GM12865 (cell line): ENCODE measurements at regions not wholly inside any gene's neighbourhood (a gene's known extent, or its start where the extent isn't known, plus 50 kb on each side); places are given as distances from the start of the nearest gene placed in this dataset.

Experiments
- DNase-seq: peaks from one replicate; pipeline ENCODE4 v3.0.0; 2010; ENCODE audit warnings: low read depth
- H3K4me3 ChIP-seq: 2 replicates; pipeline ENCODE4 v1.5.1; 2011; ENCODE audit warnings: mild to moderate bottlenecking, low read depth, low read length, control low read depth
- CTCF ChIP-seq: IDR thresholded peaks from 2 replicates; pipeline ENCODE4 v1.5.1; 2011; ENCODE audit warnings: low read length, control low read depth, low read depth, inconsistent platforms; ENCODE audit not compliant: insufficient read depth; ENCODE audit errors: missing control alignments

- no peak for DNase-seq
- H3K4me3 ChIP-seq = no peak overlapping the region
- no peak for TF ChIP-seq CTCF
Observed at GRCh38 chr3:194030372-194030771, 105.6 kb upstream of the HES1 start.

- no peak for DNase-seq
- no peak overlapping the region for H3K4me3 ChIP-seq
- no peak for TF ChIP-seq CTCF
Observed at GRCh38 chr3:194031349-194031748, 104.6 kb upstream of the HES1 start.

GRCh38 chr3:194031867-194032635 lies 103.9 kb upstream of the HES1 start:
- no peak for TF ChIP-seq CTCF
- no peak for DNase-seq
- H3K4me3 ChIP-seq = no peak overlapping the region

- TF ChIP-seq CTCF = no peak
- DNase-seq = peak; percentile 20
- H3K4me3 ChIP-seq = no peak overlapping the region
Observed at GRCh38 chr3:194032828-194033435, 103.0 kb upstream of the HES1 start.

- no peak overlapping the region for H3K4me3 ChIP-seq
- no peak for TF ChIP-seq CTCF
- DNase-seq = no peak
Observed at GRCh38 chr3:194034346-194035336, 101.3 kb upstream of the HES1 start.

- no peak for TF ChIP-seq CTCF
- no peak overlapping the region for H3K4me3 ChIP-seq
- no peak for DNase-seq
Observed at GRCh38 chr3:194035406-194036138, 100.4 kb upstream of the HES1 start.
